Hematopoietic multipotent progenitor cell treated with erythropoietin and hydrocortisone succinate and interleukin-3 and kit ligand, for 15 days (in vitro differentiated cells): ENCODE measurements at regions not wholly inside any gene's neighbourhood (a gene's known extent, or its start where the extent isn't known, plus 50 kb on each side); places are given as distances from the start of the nearest gene placed in this dataset.

ENCODE experiments used
- DNase-seq: peaks from one replicate; pipeline ENCODE4 v3.0.0-alpha.2; 2015; ENCODE audit warnings: low spot score

- DNase-seq, result no peak
Measured at GRCh38 chr4:121519236-121519838, 138.5 kb upstream of the QRFPR start.

- DNase-seq, result no peak
Measured at GRCh38 chr4:121517241-121517640, 136.4 kb upstream of the QRFPR start.

GRCh38 chr4:121514443-121514842 lies 133.6 kb upstream of the QRFPR start:
- DNase-seq, result no peak

GRCh38 chr4:121510341-121510874 lies 129.6 kb upstream of the QRFPR start:
- DNase-seq, result no peak

GRCh38 chr4:121485190-121485804 lies 104.5 kb upstream of the QRFPR start:
- no peak for DNase-seq

GRCh38 chr4:121484633-121485032 lies 103.8 kb upstream of the QRFPR start:
- no peak for DNase-seq

GRCh38 chr4:121479808-121480207 lies 99.0 kb upstream of the QRFPR start:
- no peak for DNase-seq

- no peak for DNase-seq
Measured at GRCh38 chr4:121477480-121477879, 96.7 kb upstream of the QRFPR start.

GRCh38 chr4:121477079-121477478 lies 96.3 kb upstream of the QRFPR start:
- DNase-seq, result no peak

- DNase-seq, result no peak
Measured at GRCh38 chr4:121472937-121473721, 92.3 kb upstream of the QRFPR start.

GRCh38 chr4:121464854-121465253 lies 84.0 kb upstream of the QRFPR start:
- no peak for DNase-seq

GRCh38 chr4:121462660-121463261 lies 81.9 kb upstream of the QRFPR start:
- peak; percentile 4 for DNase-seq

- no peak for DNase-seq
Measured at GRCh38 chr4:121459026-121459425, 78.2 kb upstream of the QRFPR start.

- DNase-seq, result no peak
Measured at GRCh38 chr4:121457278-121457875, 76.6 kb upstream of the QRFPR start.

GRCh38 chr4:121455285-121455684 lies 74.5 kb upstream of the QRFPR start:
- DNase-seq, result no peak

- no peak for DNase-seq
Measured at GRCh38 chr4:121454251-121454979, 73.6 kb upstream of the QRFPR start.

- no peak for DNase-seq
Measured at GRCh38 chr4:121451310-121451709, 70.5 kb upstream of the QRFPR start.

GRCh38 chr4:121449416-121449815 lies 68.6 kb upstream of the QRFPR start:
- no peak for DNase-seq

GRCh38 chr4:121448231-121448630 lies 67.4 kb upstream of the QRFPR start:
- no peak for DNase-seq

GRCh38 chr4:121439669-121440068 lies 58.9 kb upstream of the QRFPR start:
- DNase-seq, result no peak
